ENCODE measurements at regions not wholly inside any gene's neighbourhood (a gene's known extent, or its start where the extent isn't known, plus 50 kb on each side); places are given as distances from the start of the nearest gene placed in this dataset.
"Not testable (repeated sequence)": the region's sequence is repeated elsewhere in the genome, so short reads cannot be mapped to it uniquely, and the experiment has no call there.

- no peak for DNase-seq
These were observed 1470.1 kb upstream of the GOT2 start for GRCh38 chr16:60204181-60204580.

- DNase-seq = no peak
These were observed 1469.5 kb upstream of the GOT2 start for GRCh38 chr16:60203525-60204124.

GRCh38 chr16:60200729-60201128 lies 1466.6 kb upstream of the GOT2 start:
- DNase-seq = not testable (repeated sequence)

- no peak for DNase-seq
These were observed 1466.0 kb upstream of the GOT2 start for GRCh38 chr16:60200161-60200560.

GRCh38 chr16:60199150-60199549 lies 1465.0 kb upstream of the GOT2 start:
- no peak for DNase-seq

DNA sequence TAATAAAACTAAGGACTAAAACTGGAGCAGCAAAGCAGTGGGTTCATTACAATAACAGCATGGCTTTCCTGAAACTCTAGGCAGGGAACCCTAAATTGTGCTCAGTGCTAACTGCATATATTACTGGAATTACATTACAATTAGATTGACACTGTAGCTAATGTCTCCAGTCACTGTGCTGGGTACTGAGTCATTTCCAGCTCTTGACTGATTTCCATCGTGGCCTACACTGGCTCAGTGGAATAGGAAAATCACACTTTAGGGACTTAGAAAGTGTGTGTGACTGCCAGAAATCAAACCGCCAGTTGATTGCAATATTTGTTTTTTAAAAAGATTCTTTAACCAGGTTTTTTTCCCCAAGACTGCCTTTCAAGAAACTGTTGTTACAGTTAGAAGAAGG lies 1447.4 kb upstream of the GOT2 start:
- no peak for DNase-seq

- DNase-seq = no peak
These were observed 1446.5 kb upstream of the GOT2 start for GRCh38 chr16:60180609-60181008.

DNA sequence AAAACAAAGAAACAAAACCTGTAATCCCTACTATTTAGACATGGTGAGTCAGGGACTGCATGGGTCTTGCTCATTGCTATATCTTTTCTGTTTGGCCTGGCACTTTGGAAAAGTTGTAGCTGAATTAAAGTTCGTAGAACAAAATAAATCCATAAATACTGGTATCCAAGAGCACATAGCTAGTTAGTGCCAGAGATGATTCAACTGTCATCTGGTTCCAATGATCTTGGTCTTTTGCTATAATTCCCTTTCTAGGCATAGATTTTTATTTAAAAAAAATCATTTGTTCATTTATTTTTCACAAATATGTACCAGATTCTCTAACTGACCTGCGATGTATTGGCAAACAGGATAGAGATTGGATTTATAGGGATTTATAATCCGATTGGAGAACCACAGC lies 1436.1 kb upstream of the GOT2 start:
- DNase-seq = no peak

DNA sequence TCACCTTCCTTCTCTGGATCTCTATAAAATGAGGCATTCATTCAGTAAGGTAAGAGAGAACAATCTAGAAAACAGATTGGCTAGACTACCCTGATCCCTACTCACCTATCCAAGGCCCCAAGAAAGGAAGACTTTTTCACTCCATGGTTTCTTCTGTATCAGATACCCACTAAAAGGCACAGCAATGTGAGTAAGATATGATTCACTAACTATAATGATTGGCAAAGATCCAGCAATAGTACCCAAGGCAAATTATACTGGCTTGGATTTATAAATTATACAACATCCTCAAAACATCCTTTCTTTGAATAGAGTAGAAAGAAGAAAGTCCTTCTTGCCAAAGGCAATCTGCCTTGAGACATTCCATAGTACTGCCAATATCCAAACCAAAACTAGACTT lies 1432.0 kb upstream of the GOT2 start:
- no peak for DNase-seq

DNA sequence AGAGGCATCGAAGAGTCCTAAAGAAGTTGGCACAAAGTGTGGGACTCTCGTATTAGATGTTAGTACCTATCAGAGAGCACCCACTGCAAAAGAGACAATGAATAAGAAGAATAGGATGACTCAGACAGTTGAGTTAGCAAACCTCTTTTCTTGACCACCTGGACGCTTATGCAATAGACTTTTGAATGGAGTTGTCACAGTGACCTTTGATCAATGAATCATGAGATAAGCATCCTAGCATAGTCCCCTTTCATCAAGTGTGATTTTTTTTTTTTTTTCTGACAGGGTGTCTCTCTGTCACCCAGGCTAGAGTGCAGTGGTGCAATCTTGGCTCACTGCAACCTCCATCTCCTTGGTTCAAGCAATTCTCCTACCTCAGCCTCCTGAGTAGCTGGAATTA lies 1417.9 kb upstream of the GOT2 start:
- DNase-seq = no peak

- DNase-seq = no peak
These were observed 1416.8 kb upstream of the GOT2 start for GRCh38 chr16:60150907-60151306.

DNA sequence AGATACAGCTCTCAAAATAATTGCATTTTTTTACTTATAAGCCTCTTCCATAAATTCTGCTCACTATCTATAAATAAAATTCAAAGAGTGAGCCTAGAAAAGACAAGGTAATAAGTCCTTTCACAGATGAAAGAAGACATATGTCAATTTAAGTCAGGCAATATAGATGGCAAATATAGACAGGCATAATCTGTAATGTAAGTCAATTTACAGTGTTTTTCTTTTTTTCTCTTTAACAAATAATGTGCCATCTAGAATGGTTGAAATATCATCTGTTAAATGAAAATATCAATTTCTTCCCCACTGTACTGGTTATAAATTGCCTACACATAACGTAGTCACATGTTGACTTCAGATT lies 1409.2 kb upstream of the GOT2 start:
- no peak for DNase-seq

DNA sequence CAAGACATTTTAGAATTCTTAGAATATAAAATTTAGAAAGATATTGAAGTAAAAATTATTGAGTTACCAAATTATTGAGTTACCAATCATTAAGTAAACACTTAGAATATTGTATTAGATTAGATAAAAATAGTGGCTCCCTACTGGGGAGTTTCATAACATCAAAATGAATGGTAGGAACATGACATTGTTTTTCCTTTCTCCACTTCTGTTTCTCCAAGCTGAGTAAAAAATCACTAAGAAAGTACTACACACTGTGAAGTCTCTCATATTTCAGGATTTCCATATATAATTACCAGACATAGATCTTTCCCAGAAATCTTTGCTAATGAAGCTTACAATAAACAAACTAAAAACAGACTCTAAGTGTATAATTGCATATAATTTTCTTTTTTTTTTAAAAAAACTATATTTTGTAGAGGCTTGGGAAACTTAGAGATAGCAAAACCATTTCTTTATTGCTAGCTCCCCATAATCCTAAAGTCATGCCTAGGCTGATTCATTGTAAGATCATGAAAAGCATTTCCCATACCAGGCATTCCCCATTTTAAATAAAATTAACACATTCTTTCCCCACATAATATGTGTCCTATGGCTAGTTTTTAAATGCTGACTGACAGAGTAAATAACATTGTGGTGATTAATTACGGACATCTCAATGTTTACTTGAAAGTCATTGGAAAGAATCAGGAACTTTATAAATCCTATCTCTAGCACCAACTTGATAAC lies 1408.7 kb upstream of the GOT2 start:
- DNase-seq = no peak

DNA sequence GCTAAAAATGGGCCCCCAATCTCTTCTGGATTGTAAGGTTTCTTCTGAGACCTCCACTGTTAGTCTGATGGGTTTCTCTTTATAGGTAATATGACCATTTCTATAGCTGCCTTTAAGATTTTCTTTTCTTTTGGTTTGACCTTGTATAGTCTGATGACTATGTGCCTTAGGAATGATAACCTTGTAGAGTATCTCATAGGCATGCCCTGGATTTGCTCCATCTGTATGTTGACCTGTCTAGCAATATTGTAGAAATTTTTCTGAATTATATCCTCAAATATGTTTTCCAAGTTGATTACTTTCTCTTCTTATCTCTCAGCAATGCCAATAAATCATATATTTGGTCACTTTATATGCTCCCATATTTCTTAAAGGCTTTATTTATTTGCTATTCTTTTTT lies 1403.8 kb upstream of the GOT2 start:
- DNase-seq = no peak

- DNase-seq = no peak
These were observed 1393.1 kb upstream of the GOT2 start for GRCh38 chr16:60127196-60127595.

DNA sequence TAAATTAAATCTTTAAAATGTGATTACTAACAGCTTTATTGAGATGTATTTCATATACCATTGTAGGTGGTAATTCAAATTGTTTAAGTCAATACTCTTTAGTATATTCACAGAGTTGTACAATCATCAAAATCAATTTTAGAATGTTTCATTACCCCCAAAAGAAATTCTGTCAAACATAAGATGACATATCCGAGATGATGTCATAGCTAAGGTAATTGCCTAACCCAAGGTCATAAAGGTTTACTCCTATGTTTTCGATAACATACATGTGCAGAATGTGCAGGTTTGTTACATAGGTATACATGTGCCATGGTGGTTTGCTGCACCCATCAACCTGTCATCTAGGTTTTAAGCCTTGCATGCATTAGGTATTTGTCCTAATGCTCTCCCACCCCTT lies 1392.0 kb upstream of the GOT2 start:
- DNase-seq = not testable (repeated sequence)

DNA sequence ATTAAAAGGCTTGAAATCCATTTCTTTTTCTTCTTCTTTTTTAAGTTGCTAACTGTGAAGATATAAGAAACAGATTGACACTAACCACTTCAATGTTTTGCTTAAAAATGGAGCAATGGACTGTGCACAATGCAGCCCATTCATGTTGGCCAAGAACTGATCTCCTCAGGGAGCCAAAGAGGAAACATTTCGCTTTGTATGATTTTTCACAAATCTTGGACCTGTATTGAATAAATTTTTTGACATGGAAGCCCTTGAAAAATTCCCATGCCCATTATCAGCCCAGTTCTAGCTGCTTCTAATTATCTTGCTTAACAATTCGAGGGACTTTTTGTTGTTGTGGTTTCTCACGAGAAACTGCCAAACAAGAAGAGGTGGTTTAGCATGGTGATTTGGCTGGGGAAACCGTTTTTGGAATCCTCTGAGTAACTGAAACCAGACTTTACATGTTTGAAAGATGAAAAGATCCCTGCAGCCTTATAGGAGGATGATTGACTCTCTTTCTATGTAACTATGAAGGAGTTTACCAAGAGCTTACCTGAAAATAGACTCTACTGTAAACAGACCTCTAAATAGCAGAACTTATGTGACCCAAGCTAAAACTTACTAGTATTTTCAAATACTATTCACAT lies 1389.4 kb upstream of the GOT2 start:
- no peak for DNase-seq

DNA sequence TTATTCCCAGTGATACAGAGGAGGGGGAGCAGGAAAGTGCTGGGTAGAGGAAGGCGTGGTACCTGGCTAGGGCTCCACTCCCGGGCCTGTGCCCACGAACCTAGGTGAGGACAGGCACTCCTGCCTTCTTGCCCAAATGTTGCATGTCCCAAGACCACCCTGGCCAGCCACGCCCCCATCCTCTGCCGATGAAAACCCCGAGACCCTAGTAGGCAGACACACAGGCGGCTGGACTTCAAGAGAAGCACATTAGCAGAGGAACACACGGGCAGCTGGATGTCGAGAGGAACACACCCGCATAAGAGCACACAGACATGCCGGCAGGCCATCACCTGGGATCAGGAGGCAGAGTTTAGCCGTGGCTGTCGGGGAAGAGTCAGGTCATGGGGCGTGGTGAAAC lies 1386.5 kb upstream of the GOT2 start:
- no peak for DNase-seq

DNA sequence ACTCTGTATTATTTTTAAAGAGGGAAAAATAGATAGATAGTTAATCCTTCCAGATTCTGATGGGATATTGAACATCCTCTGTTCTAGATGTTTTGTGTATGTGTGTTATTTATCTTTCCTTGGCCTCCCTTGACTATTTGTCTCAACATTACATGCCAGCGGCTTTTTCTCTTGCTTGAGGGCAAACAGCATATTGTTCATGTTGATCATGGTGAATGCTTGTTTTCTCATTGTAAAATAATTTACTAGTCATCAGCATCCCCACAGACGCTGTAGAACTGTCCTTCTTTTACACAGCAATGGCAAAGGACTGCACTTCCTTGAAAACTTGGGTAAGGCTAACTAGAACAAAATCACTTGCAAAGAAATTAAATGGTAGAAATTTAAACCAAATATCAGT lies 1376.4 kb upstream of the GOT2 start:
- DNase-seq = no peak

GRCh38 chr16:60107871-60108270 lies 1373.8 kb upstream of the GOT2 start:
- no peak for DNase-seq

DNA sequence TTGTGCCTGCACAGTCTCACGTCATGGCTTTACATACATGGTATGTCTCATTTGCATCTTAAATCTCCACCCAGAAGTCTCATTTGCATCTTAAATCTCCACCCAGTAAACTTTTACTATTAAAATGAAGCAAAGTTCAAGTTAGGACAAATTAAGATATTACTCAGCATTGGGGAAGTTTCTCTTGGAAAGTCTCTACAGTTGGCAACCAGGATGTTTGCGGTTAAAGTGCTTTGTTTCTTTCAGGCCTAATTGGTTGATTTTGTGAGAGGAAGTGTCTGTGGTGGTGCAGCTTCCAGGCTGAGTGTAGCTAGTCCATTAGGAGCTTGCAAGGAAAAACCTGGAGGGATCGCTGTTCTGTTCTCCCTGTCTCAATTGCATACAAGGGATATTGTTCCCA lies 1373.3 kb upstream of the GOT2 start:
- no peak for DNase-seq

DNA sequence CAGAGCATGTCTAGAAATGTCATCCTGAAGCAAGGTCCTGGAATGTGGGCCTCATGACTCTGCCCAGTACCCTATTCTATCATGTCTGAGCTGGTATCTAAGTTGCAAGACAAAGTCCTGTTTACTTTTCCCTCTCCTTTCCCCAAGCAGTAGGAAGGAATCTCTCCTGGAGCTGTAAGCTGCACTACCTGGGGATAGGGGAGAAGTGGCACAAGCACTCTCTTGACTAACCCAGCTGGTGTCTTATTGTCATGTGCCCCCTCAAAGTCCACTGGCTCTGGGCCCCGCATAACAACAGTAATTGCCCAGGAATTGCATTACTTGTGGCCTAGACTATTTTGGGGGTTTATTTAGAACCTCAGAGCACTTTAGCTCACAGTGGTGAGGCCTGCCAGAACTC lies 1366.3 kb upstream of the GOT2 start:
- DNase-seq = no peak

DNA sequence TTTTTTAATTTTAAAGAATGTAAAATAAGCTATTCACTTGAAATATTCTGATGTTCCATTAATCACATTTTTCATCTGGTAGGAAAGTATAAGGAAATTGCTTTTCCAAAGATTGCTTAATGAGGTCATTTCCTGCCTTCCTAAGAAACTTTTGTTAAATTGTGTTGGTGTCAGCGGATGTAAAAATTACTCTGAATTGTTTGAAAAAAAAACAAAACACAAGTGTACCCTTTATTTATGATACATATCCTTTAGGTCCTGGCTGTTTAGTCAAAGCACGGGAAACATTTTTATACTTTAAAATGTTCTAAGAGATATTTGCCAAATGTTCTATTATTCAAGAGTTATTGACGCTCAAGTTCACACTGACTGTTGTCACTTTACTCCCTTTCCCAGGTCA lies 1357.4 kb upstream of the GOT2 start:
- no peak for DNase-seq

DNA sequence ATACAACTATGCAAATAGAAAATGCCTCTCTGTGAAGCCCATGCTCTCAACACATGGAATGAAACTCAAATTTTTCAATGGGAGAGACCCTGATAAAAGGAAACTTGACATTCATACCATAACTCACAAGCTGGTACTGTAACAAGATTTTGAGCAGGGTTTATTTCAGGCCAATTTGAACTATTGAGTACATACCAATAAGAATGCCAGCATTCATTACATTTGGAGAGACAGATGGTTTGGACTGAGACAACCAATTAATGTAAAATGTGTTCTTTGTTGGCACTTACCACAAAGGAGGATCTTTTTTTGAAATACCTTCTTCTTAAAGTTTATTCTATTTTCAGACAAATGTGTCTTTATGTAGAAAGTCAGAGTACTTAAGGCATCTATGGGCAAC lies 1357.0 kb upstream of the GOT2 start:
- DNase-seq = no peak

DNA sequence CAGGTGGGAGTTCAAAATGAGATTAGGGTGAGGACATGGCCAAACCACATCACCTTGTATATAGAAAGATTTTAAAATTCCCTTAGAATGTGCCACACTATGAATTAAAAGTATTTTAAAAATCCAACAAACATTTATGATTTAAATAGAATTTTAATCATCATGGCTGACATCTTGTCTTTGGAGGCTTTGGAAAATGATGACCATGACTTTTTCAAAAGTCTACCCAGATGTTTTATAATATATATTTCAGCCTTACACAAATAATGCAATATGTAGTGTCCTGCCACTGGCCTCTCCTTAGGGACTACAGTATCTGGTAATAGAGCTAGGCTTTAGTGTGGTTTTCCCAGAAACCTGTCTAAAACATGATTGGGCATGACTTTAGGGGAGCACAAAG lies 1353.4 kb upstream of the GOT2 start:
- no peak for DNase-seq

Measured in NCI-H2227 treated with DMSO at 0.1 percent for 48 hours (cell line).